GM19351 (cell line): ENCODE measurements at regions not wholly inside any gene's neighbourhood (a gene's known extent, or its start where the extent isn't known, plus 50 kb on each side); places are given as distances from the start of the nearest gene placed in this dataset.
A peak's percentile ranks its signal among the peaks of the same experiment; 100 is the strongest.
"Not testable (repeated sequence)": the region's sequence is repeated elsewhere in the genome, so short reads cannot be mapped to it uniquely, and the experiment has no call there.

ENCODE experiments used
- ATAC-seq: cut with Tn5 transposase; IDR thresholded peaks from one replicate; pipeline ENCODE4 v1.9.1; 2021; ENCODE audit warnings: mild to moderate bottlenecking, moderate library complexity; ENCODE audit not compliant: unreplicated experiment

DNA sequence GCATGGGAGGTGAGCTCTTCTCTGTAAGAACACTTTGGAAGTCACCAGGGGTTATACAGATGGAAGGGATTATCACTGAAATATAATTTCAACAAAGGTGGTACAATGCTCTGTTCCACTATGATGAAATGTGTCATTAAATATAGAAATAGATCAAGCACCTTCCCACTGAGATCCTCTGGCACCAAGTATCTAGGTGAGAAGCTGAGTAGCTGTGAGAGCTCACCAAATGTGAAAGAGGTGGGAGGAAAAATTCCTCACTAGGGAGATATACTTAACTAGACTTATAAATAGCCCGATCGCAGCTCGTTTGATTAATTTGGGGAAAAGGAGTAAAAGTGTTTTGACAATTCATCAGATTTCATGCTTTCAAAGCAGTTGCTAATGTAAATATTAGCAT lies 247.6 kb downstream of the SMAD2 start:
- no peak for ATAC-seq

DNA sequence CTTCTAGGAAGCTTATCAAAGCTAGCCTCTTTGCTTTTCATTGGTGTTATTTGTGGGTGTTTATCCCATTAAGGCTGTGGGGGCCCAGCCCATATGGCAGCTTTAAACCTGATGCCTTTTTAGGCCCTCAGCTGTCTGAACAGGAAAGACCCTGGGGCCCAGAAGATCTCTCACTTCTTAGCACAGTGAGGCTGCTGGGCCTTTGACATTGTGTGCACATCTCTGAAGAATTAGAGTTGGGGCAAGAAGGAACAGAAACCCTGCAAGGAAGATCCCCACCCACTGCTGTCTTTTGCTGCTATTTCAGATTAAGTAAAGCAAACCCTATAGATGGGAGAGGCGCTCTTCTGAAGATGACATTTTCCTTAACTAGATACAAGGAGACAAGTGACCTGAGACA lies 250.0 kb downstream of the SMAD2 start:
- peak; percentile 88 for ATAC-seq

DNA sequence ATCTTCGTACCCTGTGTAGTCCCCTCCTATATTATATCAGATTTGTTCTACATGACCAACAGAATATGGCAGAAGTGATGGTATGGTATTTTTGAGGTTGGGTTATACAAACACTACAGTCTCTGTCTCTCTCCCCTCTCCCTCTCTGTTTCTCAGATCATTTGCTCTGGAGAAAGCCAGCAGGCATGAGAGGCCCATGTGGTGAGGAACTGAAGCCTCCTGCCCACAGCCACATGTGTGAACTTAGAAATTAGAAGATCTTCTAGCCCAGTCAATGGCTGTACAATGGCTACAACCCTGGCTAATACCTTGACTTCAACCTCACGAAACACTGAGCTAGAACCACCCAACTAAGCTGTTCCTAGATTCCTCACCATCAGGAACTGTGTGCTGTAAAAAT lies 250.6 kb downstream of the SMAD2 start:
- ATAC-seq = peak; percentile 31

DNA sequence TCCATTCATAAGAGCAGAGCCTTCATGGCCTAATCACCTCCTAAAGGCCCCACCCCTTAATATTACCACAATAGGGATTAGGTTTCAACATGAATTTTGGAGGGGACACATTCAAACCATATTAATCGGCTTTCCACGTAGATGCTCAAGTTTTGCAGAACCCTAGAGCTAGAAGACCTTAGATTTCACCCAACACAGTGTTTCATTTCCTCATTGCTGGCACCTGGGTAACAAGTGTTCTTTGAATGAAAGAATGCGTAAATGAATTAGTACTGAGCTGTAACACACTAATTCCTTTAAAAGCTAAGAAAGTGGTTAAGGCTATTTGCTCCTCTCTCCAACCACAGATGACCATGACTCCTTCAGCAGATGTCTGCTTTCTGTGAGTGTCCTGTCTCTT lies 252.5 kb downstream of the SMAD2 start:
- ATAC-seq = peak; percentile 41

DNA sequence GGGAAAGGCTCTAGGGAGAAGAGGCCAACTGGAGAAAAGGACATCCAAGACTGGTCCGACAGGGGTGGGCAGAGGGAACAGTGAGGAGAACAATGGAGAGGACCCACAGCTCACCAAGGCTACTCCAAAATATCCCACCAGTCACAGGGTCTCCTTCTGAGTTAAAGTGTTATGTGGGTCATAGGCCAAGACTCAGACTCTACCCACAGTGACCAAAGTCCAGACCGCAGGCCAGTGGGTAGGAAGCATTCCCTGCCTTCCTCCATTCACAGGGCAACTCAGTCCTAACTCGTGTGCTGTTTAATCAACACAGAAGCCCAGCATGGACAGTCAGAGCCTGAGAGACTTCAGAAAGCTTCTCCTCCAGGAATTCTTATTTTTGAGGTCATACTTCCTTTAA lies 260.6 kb downstream of the SMAD2 start:
- no peak for ATAC-seq

DNA sequence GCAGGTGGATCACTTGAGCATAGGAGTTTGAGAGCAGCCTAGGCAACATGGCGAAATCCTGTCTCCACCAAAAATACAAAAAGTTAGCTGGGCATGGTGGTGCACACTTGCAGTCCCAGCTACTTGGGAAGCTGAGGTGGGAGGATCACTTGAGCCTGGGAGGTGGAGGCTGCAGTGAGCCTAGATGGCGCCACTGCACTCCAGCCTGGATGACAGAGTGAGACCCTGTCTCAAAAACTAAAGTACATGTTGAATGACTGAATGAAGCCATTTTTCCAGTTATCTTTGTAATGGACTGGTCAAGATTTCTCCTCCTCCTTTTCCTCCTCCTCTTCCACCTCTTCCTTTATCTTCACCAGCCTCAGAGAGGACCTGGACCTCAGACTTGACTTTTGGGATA lies 272.0 kb downstream of the SMAD2 start:
- no peak for ATAC-seq

DNA sequence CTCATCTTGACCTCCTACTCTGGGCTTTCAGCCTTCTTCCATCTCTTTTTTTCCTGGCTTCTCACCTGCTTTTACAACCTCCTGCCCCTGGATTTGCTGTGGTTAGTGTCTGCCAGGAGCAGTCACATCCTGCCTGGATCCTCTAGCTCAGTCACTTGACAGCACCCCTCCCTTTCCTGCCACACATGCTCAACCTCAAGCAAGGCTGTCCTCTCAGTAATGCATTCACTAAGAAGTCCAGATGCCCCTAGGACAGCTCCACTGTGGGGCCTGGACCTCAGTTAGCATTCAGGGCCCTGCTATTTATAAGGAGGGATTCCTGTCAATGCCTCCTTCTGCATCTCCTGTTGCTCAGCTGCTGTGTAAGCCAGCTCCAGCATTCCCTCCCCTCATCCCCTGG lies 275.5 kb downstream of the SMAD2 start:
- ATAC-seq = no peak

DNA sequence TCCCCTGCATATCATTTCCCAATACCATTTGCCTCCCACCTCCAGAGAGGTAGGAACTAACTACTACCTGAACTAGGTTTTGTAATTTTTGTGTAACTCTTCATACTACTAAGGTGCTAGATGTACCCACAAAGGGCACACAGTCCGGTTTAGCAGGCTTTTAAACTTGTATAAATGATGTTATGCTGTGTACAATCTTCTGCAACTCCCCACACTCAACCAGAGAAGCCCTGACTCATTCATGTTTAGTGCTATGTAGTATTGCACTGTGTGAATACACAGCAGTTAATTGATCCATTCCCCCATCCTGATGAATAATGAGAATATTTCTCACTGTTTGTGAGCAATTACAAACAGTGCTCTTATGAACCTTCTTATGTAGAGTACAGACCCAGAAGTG lies 285.6 kb downstream of the SMAD2 start:
- ATAC-seq = no peak

DNA sequence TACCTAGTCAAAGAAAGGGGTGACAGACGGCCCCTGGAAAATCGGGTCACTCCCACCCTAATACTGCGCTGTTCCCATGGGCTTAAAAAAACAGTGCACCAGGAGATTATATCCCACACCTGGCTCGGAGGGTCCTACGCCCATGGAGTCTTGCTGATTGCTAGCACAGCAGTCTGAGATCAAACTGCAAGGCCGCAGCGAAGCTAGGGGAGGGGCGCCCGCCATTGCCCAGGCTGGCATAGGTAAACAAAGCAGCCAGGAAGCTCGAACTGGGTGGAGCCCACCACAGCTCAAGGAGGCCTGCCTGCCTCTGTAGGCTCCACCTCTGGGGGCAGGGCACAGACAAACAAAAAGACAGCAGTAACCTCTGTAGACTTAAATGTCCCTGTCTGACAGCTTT lies 292.9 kb downstream of the SMAD2 start:
- ATAC-seq = not testable (repeated sequence)

DNA sequence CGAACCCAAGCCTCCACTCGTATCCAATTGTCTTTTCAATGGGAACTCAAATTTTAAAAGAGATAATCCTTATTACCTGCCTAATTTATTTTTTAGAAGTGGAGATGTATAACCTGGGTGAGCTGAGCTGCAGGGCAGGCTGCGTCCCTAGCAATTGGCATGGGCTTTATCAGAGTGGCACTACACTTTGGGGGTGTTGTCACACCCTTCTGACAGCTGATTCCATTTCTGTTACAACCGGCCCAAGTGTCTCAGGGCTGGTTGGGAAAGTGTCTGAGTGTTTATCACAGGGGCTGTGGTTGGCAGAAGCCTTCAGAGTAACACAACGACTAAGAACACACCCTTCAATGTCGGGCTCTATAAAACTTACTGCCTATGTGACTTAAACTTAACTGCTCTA lies 295.0 kb downstream of the SMAD2 start:
- no peak for ATAC-seq

DNA sequence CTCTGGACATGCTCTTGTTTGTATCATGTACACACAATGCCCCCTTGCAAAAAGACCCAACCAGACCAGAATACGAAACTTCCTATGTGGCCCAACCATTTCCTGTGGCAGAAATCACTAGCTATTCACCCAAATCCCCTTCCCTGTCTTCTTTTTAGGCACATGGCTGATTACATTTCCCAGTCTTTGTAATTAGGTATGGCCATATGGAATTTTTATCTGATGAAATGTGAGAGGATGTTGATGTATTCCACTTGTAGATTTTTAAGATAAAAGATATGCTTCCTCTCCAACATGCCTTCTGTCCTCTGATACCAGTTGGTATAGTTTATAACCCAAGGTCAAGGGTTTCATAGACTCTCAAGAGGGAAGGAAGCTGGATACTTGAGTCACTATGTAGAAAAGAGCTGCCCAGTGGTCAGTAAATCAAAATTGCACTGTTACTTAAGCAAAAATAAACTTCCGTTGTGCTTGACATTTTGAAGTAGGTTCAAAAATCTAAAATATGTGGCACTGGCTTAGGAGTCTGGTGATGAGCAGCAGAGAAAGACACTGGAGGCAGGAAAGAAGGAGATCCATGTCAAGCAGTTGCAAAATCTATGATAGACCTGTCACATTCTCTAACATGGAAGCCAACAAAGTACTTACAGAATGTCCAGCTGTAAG lies 297.4 kb downstream of the SMAD2 start:
- no peak for ATAC-seq

DNA sequence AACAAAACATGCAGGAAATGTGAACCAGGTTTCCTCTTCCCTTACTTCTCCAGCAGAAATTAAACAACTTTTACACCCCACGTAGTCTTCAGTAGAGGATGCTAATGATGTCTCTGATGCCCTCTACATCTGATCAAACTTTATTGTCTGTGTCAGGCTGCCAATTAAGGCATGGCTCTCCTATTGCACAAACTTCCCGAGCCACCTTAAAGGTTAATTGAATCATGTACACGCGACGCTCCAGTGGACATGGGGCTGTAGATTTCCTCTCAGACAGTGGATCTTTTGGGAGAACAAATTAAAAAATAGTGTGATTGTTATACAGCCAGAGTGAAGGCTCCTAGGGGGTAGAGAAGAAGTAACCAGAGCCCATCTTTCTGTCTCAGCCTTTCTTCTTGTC lies 301.6 kb downstream of the SMAD2 start:
- ATAC-seq = no peak

DNA sequence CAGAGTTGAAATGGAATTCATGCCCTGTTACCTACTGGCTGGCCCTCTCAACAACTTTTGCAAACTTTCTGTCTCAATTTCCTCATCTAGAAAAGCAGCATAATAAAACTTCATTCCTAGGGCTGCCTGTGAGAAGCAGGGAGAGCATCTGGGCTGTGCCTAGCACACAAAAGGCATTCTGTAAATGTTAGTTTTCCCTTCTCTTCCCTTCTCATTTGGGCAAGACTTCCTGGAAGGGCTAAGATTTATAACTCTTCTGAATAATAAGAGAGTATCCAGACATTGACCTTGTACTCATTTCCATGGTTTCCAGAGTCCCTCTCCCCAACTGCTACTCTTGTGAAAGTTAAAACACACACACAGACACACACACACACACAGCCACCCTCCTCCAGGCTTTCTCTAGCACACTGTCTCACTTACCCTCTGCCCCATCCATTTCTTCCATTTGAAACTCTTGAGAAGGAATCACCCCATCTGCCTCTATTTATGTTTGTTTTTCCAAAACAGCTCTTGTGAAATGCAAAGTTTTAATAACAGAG lies 302.1 kb downstream of the SMAD2 start:
- ATAC-seq = no peak

DNA sequence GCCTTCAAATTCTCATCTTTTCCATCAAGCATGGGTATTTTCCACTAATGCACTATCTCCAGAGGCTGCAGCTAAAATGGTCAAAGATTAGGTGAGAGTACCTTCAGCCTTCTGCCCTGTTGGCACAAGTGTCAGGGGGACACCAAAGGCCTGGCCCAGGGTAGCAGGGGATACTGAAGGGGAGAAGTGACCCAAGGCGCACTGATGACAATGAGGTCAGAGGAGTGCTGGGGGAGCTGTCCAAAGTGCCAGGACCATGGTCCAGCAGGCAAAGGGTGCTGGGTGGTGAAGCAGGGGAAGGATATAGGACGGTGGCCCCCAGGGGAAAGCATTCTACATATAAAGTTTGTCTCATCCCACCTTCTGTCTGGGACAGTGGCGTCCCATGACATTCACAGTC lies 303.4 kb downstream of the SMAD2 start:
- no peak for ATAC-seq

DNA sequence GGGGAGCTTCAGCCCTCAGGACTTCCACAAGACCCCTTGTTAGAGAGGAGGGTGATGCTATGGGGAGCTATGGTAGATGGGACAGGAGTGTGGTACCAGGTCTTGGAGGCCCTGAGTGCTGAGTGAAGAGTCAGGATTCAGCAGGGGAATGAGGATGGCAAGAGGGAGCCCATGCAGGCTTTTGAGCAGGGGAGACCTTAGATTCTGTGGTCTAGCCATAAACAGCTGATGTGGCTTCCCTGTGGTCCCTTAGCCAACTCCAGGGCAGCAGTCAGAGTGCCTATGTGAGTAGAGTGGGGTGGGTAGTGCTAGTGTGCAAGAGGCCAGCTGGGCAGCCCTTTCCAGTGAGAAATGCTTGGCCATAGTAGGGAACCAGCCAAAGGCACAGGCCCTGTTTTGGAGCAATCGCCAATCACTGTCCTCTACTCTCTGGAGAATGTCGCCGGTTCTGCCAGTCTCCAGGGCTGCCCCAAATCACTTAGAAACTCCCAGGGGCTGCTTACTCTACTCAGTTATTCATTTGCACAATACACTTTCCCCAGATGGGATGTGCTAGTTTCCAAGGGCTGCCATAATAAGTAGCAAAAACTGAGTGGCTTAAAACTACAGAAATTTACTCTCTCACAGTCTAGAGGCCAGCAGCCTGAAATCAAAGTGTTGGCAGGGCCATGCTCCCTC lies 310.5 kb downstream of the SMAD2 start:
- ATAC-seq = no peak

DNA sequence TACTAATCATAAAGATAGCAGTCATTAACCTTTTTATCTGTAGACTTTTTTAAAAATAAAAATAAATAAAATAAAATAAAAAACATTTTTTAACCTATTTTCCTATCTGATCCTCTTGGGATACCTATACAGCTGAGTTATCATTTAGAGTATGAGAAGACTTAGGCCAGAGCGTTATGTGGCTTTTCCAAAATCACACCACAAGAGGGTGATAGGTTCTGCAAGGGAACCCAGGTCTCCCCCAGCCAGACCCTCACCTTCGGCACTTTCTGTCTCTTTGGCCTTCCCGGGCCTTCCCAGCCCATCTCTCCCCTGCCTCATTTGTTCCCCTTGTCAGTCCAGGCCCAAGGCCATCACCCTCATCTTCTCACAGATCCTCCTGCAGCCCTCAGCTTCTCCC lies 311.7 kb downstream of the SMAD2 start:
- ATAC-seq = no peak

DNA sequence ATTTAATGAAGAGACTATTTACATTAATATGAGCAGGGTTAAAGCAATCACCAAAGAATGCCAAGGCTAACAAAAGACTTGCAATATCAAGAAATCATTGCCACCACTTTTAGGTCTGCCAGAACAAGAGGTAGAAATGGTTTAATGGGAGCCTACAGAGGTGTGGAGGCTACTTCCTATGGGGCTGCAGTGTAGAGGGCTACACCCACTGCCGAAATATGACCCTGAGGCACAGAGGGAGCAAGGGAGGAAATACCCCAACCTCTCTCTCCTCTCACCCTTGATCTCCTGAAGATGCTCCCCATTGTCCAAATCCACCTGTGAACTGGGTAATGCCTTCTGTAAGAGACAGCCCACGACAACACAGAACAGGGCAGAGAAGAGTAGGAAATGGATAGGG lies 315.4 kb downstream of the SMAD2 start:
- ATAC-seq = no peak

DNA sequence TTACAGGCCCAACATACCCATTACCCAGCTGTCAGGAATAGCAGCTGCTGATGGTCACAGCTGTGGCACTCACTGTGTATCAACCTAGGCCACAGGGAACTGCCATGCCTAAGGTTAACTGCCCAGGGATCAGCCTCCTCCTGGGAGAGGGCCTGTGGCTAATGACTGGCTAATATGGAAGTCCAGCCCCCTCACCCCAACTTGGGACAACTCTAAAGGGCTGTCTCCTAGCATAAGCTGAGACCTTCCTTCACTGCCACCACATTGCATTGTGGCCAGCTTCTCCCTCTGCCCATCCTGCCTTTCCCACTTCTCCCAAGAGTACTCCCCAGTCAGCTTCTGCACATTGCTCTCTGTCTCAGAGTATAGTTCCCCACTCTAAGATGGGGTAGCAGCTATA lies 316.5 kb downstream of the SMAD2 start:
- ATAC-seq = no peak

DNA sequence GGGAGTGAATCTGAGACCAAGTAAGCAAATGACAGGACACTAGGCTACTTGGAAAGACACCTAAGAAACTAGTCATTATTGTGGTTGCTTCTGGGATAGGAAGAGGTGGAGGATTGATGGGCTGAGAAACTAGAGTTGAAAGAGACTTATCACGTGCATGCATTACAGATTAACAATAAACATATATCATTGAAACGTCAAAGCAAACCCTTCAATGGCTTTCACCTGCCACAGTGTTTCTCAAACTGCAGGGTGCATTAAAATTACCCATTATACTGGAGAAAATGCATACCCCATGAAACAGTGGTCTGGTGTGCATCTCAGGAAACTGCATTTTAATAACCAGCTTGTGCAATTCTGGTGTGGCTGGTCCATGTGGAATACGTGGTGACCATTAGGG lies 318.8 kb downstream of the SMAD2 start:
- ATAC-seq = no peak

DNA sequence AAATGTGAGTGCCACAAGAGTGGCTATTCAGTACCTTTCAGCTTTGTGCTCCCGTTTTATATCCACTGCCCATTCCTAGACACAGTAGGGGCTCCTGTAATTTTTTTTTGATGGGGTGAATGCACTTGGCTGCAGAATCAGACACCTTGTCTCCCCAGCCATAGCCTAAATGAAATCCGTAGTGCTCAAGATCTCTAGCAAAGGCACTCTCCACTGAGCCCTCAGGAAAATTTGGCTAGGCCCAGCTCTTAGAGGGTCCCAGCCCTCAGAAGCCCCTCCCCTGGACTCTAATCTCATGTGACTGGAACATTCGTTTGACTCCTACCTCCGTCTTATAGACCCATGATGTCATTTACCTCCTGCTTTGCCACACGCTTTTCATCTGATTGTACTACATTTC lies 323.9 kb downstream of the SMAD2 start:
- no peak for ATAC-seq

DNA sequence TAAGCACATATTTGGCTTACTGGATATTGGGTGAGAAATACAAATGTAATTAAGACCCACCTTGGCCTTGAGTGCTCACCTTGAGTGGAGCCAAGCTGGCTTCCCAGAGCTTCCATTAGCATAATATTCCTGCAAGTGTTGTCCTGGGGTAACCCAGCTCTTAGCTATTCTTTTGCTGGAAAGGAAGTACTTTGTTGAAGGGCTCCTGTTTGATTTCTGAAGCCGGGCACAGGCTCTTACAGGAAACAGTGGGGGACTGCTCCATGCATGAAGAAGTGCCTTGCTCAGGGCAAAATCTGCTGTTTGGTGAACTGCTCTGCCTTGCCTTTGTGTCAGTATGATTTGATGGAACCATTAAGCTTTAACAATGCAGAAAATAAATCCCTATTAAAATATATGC lies 325.4 kb downstream of the SMAD2 start:
- ATAC-seq = no peak

DNA sequence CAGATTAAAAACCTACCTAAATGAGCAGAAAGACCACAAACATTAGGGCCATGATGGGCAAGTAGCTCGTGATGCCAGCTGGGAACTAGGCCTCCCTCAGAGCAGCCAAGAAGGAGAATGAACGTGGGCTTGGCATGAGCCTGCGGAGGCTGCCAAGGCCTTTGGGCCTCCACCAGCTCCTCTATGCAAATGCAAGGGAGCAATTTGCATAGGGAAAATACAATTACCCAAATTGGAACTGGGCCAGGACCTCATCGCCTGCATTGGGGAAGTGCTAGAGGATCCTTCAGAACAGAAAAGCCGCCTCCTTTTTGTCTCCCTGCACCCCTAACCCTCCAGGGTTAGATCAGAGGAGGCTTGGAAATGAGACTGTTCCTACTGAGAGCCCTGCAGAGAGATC lies 326.4 kb downstream of the SMAD2 start:
- ATAC-seq = no peak

DNA sequence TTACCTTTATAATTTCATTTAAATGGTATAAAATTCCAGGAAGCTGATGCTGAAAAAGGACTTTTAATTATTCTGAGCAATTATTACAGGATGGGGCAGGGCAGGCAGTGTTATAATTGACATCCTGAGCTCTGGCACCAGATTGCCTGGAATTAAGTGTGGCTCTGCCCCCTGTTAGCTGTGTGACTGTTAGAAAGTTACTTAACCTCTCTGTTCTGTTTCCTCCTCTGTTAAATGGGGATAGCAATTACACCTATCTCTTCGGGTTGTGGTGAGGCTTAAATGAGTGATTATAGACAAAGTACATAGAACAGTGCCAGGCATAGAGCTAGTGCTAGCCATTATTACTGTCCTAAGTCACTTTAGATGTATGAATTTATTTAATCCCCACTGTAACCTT lies 327.3 kb downstream of the SMAD2 start:
- no peak for ATAC-seq
